PC-3 (cell line): ENCODE measurements at regions not wholly inside any gene's neighbourhood (a gene's known extent, or its start where the extent isn't known, plus 50 kb on each side); places are given as distances from the start of the nearest gene placed in this dataset.
A peak's percentile ranks its signal among the peaks of the same experiment; 100 is the strongest.
"Not testable (repeated sequence)": the region's sequence is repeated elsewhere in the genome, so short reads cannot be mapped to it uniquely, and the experiment has no call there.

ENCODE experiments used
- ATAC-seq: fragments of 200-7000 bp; cut with Tn5 transposase; 2 replicates; pipeline ENCODE4 v1.9.1; 2020; ENCODE audit warnings: mild to moderate bottlenecking, moderate library complexity
- BruUV-seq: library from RNA; stranded (reverse); fragments of 400-500 nt; replicated peaks from 2 replicates; lab custom pipeline; 2021; lab: Mats Ljungman, UMichigan
- CTCF ChIA-PET: fragments of 300-600 bp; sonication (Branson Sonifier 250); formaldehyde crosslinking; loops from one replicate; lab custom pipeline; 2022; ENCODE audit warnings: antibody characterized with exemption; lab: Charles Lee
- POLR2A ChIA-PET: fragments of 300-600 bp; sonication (Branson Sonifier 250); formaldehyde crosslinking; loops from one replicate; lab custom pipeline; 2022; ENCODE audit warnings: antibody characterized with exemption; ENCODE audit not compliant: unreplicated experiment; lab: Charles Lee
- DNase-seq: peaks from one replicate; pipeline ENCODE4 v3.0.0-alpha.2; 2015
- H2AFZ ChIP-seq: fragments of 300-600 bp; sonication (generic); 2 replicates; pipeline ENCODE4 v1.6.0; 2016; ENCODE audit warnings: antibody characterized with exemption, low read length
- H3F3A ChIP-seq: fragments of 300-600 bp; sonication (generic); one replicate; pipeline ENCODE4 v1.6.0; 2017; ENCODE audit warnings: antibody characterized with exemption, low read length, control low read depth, mild to moderate bottlenecking; ENCODE audit not compliant: unreplicated experiment
- H3K27ac ChIP-seq: fragments of 300-600 bp; sonication (generic); 2 replicates; pipeline ENCODE4 v1.5.1; 2016; ENCODE audit warnings: mild to moderate bottlenecking, low read length
- H3K27me3 ChIP-seq: fragments of 300-600 bp; sonication (generic); 2 replicates; pipeline ENCODE4 v1.6.1; 2016; ENCODE audit warnings: low read length, mixed read lengths
- H3K36me3 ChIP-seq: fragments of 300-600 bp; sonication (generic); 2 replicates; pipeline ENCODE4 v1.6.1; 2016; ENCODE audit warnings: low read depth, mixed run types, low read length, mixed read lengths
- H3K4me1 ChIP-seq: fragments of 300-600 bp; sonication (generic); 2 replicates; pipeline ENCODE4 v1.5.1; 2016; ENCODE audit warnings: low read length; ENCODE audit not compliant: insufficient read depth
- H3K4me2 ChIP-seq: fragments of 300-600 bp; sonication (generic); 2 replicates; pipeline ENCODE4 v1.6.0; 2016; ENCODE audit warnings: low read length
- H3K4me3 ChIP-seq: fragments of 300-600 bp; sonication (generic); 2 replicates; pipeline ENCODE4 v1.5.1; 2016; ENCODE audit warnings: mild to moderate bottlenecking, low read length, mixed read lengths
- H3K79me2 ChIP-seq: fragments of 300-600 bp; sonication (generic); 2 replicates; pipeline ENCODE4 v1.6.1; 2017; ENCODE audit warnings: low read length, mixed read lengths
- H3K9ac ChIP-seq: fragments of 300-600 bp; sonication (generic); 2 replicates; pipeline ENCODE4 v1.6.0; 2016; ENCODE audit warnings: mild to moderate bottlenecking, low read length
- H3K9me2 ChIP-seq: fragments of 300-600 bp; sonication (generic); replicated peaks from 2 replicates; pipeline ENCODE4 v1.6.1; 2016; ENCODE audit warnings: mixed run types, low read length, mixed read lengths
- H3K9me3 ChIP-seq: fragments of 300-600 bp; sonication (generic); 2 replicates; pipeline ENCODE4 v1.6.1; 2016; ENCODE audit warnings: low read length, mixed read lengths
- H4K20me1 ChIP-seq: fragments of 300-600 bp; sonication (generic); 2 replicates; pipeline ENCODE4 v1.6.1; 2016; ENCODE audit warnings: low read length, mixed read lengths
- CTCF ChIP-seq: fragments of 300-600 bp; sonication (generic); conservative IDR thresholded peaks from 2 replicates; pipeline ENCODE4 v1.5.1; 2017; ENCODE audit warnings: antibody characterized with exemption, low read depth, mild to moderate bottlenecking, low read length
- EZH2 ChIP-seq: fragments of 300-600 bp; sonication (generic); IDR thresholded peaks from one replicate; pipeline ENCODE4 v1.6.1; 2017; ENCODE audit warnings: antibody characterized with exemption, mild to moderate bottlenecking, low read length; ENCODE audit not compliant: unreplicated experiment
- EZH2phosphoT487 ChIP-seq: fragments of 300-600 bp; sonication (generic); IDR thresholded peaks from 2 replicates; pipeline ENCODE4 v1.6.1; 2018; ENCODE audit warnings: mild to moderate bottlenecking, antibody characterized with exemption, low read length, borderline replicate concordance
- intact Hi-C: fragments of 100-400 bp; cut with micrococcal nuclease; formaldehyde crosslinking; loops from 2 replicates; pipeline ENCODE4 v1.9.0; 2023

DNA sequence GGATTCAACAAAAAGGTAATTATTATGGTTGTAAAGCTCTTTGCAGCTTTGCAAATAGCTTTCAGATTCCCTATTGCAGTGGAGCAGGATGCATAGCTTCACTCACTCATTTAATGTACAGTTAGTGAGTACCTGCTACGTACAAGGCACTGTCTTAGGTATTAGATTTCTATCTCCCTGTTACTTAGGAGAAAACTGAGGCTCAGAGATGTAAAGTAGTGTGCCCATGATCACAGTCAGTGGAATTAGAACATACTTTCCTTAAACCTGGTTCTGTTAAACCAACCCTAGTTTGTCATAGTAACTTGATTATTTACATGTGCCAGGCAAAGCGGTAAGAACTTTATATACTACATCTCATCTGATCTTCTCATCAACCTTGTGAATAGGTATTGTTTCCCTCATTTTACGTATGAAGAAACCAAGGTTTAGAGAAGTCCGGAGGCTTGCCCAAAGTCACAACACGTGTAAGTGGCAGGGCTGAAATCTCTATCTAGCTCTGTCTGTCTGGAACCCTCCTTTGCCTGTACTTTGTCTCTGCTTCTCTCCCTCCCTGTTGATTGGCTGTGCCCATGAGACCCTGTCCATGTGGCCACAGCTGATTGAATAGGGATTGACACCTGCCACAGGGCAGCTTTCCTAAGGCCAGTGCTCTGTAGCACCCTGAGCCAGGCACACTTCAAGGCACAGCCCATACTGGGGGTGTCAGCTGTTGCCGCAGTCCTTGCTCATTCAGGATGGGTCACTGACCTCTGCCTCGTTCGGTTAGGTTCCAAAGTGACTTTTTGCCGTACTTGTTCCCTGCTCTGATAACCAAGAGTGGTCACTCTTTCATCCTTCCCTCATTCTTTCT, 63.8 kb upstream of the PRSS23 start:
- peak overlapping the region; percentile 84 for H3K9ac ChIP-seq
- peak overlapping the region; percentile 61 for H3K4me2 ChIP-seq
- ChIA-PET CTCF (no interaction called here), POLR2A (interaction anchor here (0.8 to 1.0 kb wide), 2 partner anchors 14 to 98 kb away, joined by 3 to 5 read pairs; no protein-coding TSS in a partner anchor)
- H4K20me1 ChIP-seq = no peaks in the 10 kb centered on the region
- no peaks in the 10 kb centered on the region for H3K79me2 ChIP-seq
- H3K9me3 ChIP-seq = no peaks in the 10 kb centered on the region
- no peaks in the 10 kb centered on the region for H3K9me2 ChIP-seq
- H3K27ac ChIP-seq = peak overlapping the region; percentile 99
- H3K4me3 ChIP-seq = 0 out of 2 replicates have a peak overlapping the region, but pooled peaks have one; percentile 5
- peaks cover 67% of the 10 kb centered on the region for H3K4me1 ChIP-seq
- no peaks in the 10 kb centered on the region for H3K36me3 ChIP-seq
- BruUV-seq = TSS peak; percentile 74
- peaks cover 12% of the 10 kb centered on the region for H3F3A ChIP-seq
- H2AFZ ChIP-seq = no peak overlapping the region
- TF ChIP-seq EZH2 (no peak), CTCF (no peak), EZH2phosphoT487 (no peak)
- peak; percentile 81 for DNase-seq
- H3K27me3 ChIP-seq = no peaks in the 10 kb centered on the region
- intact Hi-C loops = loop anchor here (2.0 kb wide), 1 partner anchor 62 kb away; no protein-coding TSS in a partner anchor
- peak; percentile 35 for ATAC-seq

- H3K27me3 ChIP-seq = no peaks in the 10 kb centered on the region
- DNase-seq = peak; percentile 77
- 0 out of 2 replicates have a peak overlapping the region, but pooled peaks have one; percentile 5 for H3K4me3 ChIP-seq
- no peaks in the 10 kb centered on the region for H3K9me2 ChIP-seq
- H3K9ac ChIP-seq = peak overlapping the region; percentile 84
- H4K20me1 ChIP-seq = no peaks in the 10 kb centered on the region
- TF ChIP-seq EZH2phosphoT487 (no peak), EZH2 (no peak), CTCF (no peak)
- intact Hi-C loops = loop anchor here (2.0 kb wide), 1 partner anchor 61 kb away; no protein-coding TSS in a partner anchor
- H2AFZ ChIP-seq = no peak overlapping the region
- ChIA-PET CTCF (no interaction called here), POLR2A (interaction anchor here (0.8 to 1.0 kb wide), 2 partner anchors 14 to 97 kb away, joined by 3 to 5 read pairs; no protein-coding TSS in a partner anchor)
- peak overlapping the region; percentile 99 for H3K27ac ChIP-seq
- H3K79me2 ChIP-seq = no peaks in the 10 kb centered on the region
- peak; percentile 52 for ATAC-seq
- peaks cover 7% of the 10 kb centered on the region for H3F3A ChIP-seq
- no peaks in the 10 kb centered on the region for H3K9me3 ChIP-seq
- H3K4me1 ChIP-seq = peaks cover 59% of the 10 kb centered on the region
- peak overlapping the region; percentile 61 for H3K4me2 ChIP-seq
- no peaks in the 10 kb centered on the region for H3K36me3 ChIP-seq
- BruUV-seq = TSS peak; percentile 79
Observed at GRCh38 chr11:86735451-86736290, 63.3 kb upstream of the ME3 start.

DNA sequence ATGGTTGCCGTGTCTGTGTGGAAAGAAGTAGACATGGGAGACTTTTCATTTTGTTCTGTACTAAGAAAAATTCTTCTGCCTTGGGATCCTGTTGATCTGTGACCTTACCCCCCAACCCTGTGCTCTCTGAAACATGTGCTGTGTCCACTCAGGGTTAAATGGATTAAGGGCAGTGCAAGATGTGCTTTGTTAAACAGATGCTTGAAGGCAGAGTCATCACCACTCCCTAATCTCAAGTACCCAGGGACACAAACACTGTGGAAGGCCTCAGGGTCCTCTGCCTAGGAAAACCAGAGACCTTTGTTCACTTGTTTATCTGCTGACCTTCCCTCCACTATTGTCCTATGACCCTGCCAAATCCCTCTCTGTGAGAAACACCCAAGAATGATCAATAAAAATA, 60.3 kb upstream of the ME3 start:
- CTCF ChIA-PET, H3F3A ChIP-seq, ATAC-seq, H3K79me2 ChIP-seq, H3K4me2 ChIP-seq, intact Hi-C loops, H3K27ac ChIP-seq, H3K9ac ChIP-seq, H4K20me1 ChIP-seq, H2AFZ ChIP-seq, H3K9me3 ChIP-seq, H3K36me3 ChIP-seq, BruUV-seq, H3K27me3 ChIP-seq, POLR2A ChIA-PET, DNase-seq, H3K4me3 ChIP-seq, H3K9me2 ChIP-seq: not testable (repeated sequence)
- H3K4me1 ChIP-seq = peaks cover 30% of the 10 kb centered on the region

DNA sequence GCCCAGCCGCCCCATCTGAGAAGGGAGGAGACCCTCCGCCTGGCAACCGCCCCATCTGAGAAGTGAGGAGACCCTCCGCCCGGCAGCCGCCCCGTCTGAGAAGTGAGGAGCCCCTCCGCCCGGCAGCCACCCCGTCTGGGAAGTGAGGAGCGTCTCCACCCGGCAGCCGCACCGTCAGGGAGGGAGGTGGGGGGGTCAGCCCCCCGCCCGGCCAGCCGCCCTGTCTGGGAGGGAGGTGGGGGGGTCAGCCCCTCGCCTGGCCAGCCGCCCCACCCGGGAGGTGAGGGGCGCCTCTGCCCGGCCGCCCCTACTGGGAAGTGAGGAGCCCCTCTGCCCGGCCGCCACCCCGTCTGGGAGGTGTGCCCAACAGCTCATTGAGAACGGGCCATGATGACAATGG, 59.9 kb upstream of the ME3 start:
- H3K4me3 ChIP-seq, intact Hi-C loops, BruUV-seq, H3K9ac ChIP-seq, H3K4me2 ChIP-seq, H3K9me2 ChIP-seq, CTCF ChIA-PET, H3K79me2 ChIP-seq, H3K27me3 ChIP-seq, H3F3A ChIP-seq, POLR2A ChIA-PET, H2AFZ ChIP-seq, ATAC-seq, DNase-seq, H3K36me3 ChIP-seq, H3K9me3 ChIP-seq, H4K20me1 ChIP-seq, H3K27ac ChIP-seq: not testable (repeated sequence)
- H3K4me1 ChIP-seq = peaks cover 26% of the 10 kb centered on the region
